Mesendoderm (in vitro differentiated cells): ENCODE measurements at regions not wholly inside any gene's neighbourhood (a gene's known extent, or its start where the extent isn't known, plus 50 kb on each side); places are given as distances from the start of the nearest gene placed in this dataset.

ENCODE experiments used
- DNase-seq: peaks from one replicate; pipeline ENCODE4 v3.0.0; 2013
- H2AK5ac ChIP-seq: 2 replicates; pipeline ENCODE4 v1.6.1; 2013; ENCODE audit warnings: low read length, inconsistent platforms
- H2BK120ac ChIP-seq: 2 replicates; pipeline ENCODE4 v1.6.1; 2013; ENCODE audit warnings: low read depth, mild to moderate bottlenecking, low read length, moderate library complexity, mixed read lengths
- H2BK15ac ChIP-seq: replicated peaks from 2 replicates; pipeline ENCODE4 v1.6.1; 2013; ENCODE audit warnings: low read depth, mild to moderate bottlenecking, moderate library complexity
- H2BK5ac ChIP-seq: 2 replicates; pipeline ENCODE4 v1.6.1; 2013; ENCODE audit warnings: low read length, inconsistent platforms
- H3K18ac ChIP-seq: 2 replicates; pipeline ENCODE4 v1.6.1; 2013; ENCODE audit warnings: mild to moderate bottlenecking, low read length, mixed read lengths
- H3K23ac ChIP-seq: one replicate; pipeline ENCODE4 v1.6.1; 2013; ENCODE audit warnings: low read length
- H3K27ac ChIP-seq: 2 replicates; pipeline ENCODE4 v1.5.1; 2013; ENCODE audit warnings: low read depth, mild to moderate bottlenecking, inconsistent platforms, low read length, moderate library complexity
- H3K27me3 ChIP-seq: 2 replicates; pipeline ENCODE4 v1.6.1; 2013; ENCODE audit warnings: low read length, control low read depth, mild to moderate bottlenecking, inconsistent platforms; ENCODE audit not compliant: insufficient read depth, poor library complexity
- H3K36me3 ChIP-seq: 2 replicates; pipeline ENCODE4 v1.6.1; 2013; ENCODE audit warnings: low read length, inconsistent platforms; ENCODE audit not compliant: control insufficient read depth, insufficient read depth
- H3K4ac ChIP-seq: one replicate; pipeline ENCODE4 v1.6.1; 2013; ENCODE audit warnings: low read depth, mild to moderate bottlenecking, low read length, moderate library complexity
- H3K4me1 ChIP-seq: 2 replicates; pipeline ENCODE4 v1.6.1; 2013; ENCODE audit warnings: low read depth, low read length, inconsistent platforms; ENCODE audit not compliant: control insufficient read depth
- H3K4me2 ChIP-seq: 2 replicates; pipeline ENCODE4 v1.6.1; 2013; ENCODE audit warnings: low read length
- H3K4me3 ChIP-seq: 2 replicates; pipeline ENCODE4 v1.5.1; 2013; ENCODE audit warnings: mild to moderate bottlenecking, low read length
- H3K56ac ChIP-seq: one replicate; pipeline ENCODE4 v1.6.1; 2013; ENCODE audit warnings: low read length
- H3K79me1 ChIP-seq: 2 replicates; pipeline ENCODE4 v1.6.1; 2013; ENCODE audit warnings: low read length, inconsistent platforms
- H3K79me2 ChIP-seq: 2 replicates; pipeline ENCODE4 v1.6.1; 2013; ENCODE audit warnings: mild to moderate bottlenecking, low read length; ENCODE audit not compliant: control insufficient read depth, insufficient read depth
- H3K9ac ChIP-seq: 2 replicates; pipeline ENCODE4 v1.6.1; 2013; ENCODE audit warnings: low read length, inconsistent platforms
- H4K5ac ChIP-seq: one replicate; pipeline ENCODE4 v1.6.1; 2013; ENCODE audit warnings: low read length
- H4K8ac ChIP-seq: one replicate; pipeline ENCODE4 v1.6.1; 2013; ENCODE audit warnings: low read depth, mild to moderate bottlenecking, control low read depth, low read length, moderate library complexity
- WGBS: extraction: QIAGEN DNeasy Blood & Tissue Kit; methylation state at CpG from one replicate; pipeline ENCODE4 v1.1.7; 2013; ENCODE audit warnings: low lambda C conversion rate, missing lambda C conversion rate; ENCODE audit not compliant: insufficient coverage; ENCODE audit errors: extremely low coverage; 5-methylcytosine and 5-hydroxymethylcytosine counted together

GRCh38 chr20:41969656-41970055, 351.5 kb upstream of the CHD6 start:
- DNase-seq, result no peak
- no peak overlapping the region for H3K4me2 ChIP-seq
- WGBS, result no CpG with 5 or more reads among the region's 6 CpGs

GRCh38 chr20:41960166-41960565, 342.0 kb upstream of the CHD6 start:
- Histone ChIP-seq H3K79me1 (no peaks in the 10 kb centered on the region), H3K18ac (no peak overlapping the region), H3K27ac (no peak overlapping the region), H3K36me3 (no peaks in the 10 kb centered on the region), H4K8ac (no peak overlapping the region), H2BK5ac (no peak overlapping the region), H3K56ac (no peak overlapping the region), H3K4me2 (no peak overlapping the region), H2BK15ac (no peak overlapping the region), H3K4ac (no peak overlapping the region), H4K5ac (no peak overlapping the region), H3K4me3 (no peak overlapping the region), H3K27me3 (no peaks in the 10 kb centered on the region), H2AK5ac (no peak overlapping the region), H3K9ac (no peak overlapping the region), H3K79me2 (no peaks in the 10 kb centered on the region), H2BK120ac (no peak overlapping the region), H3K23ac (no peak overlapping the region), H3K4me1 (no peaks in the 10 kb centered on the region)
- WGBS, result no CpG with 5 or more reads among the region's 7 CpGs
- peak; percentile 22 for DNase-seq

More at GRCh38 chr20:41969656-41970055, 351.5 kb upstream of the CHD6 start:
- no peak overlapping the region for H3K18ac ChIP-seq
- H3K27me3 ChIP-seq, result no peaks in the 10 kb centered on the region
- H3K27ac ChIP-seq, result no peak overlapping the region
- no peaks in the 10 kb centered on the region for H3K4me1 ChIP-seq
- no peak overlapping the region for H3K4me3 ChIP-seq
- no peak overlapping the region for H4K5ac ChIP-seq
- H4K8ac ChIP-seq, result no peak overlapping the region
- no peaks in the 10 kb centered on the region for H3K36me3 ChIP-seq
- no peak overlapping the region for H2BK5ac ChIP-seq
- H2BK120ac ChIP-seq, result no peak overlapping the region
- no peaks in the 10 kb centered on the region for H3K79me2 ChIP-seq
- no peak overlapping the region for H3K4ac ChIP-seq
- H2AK5ac ChIP-seq, result no peak overlapping the region
- H3K9ac ChIP-seq, result no peak overlapping the region
- peak overlapping the region; percentile 25 for H3K56ac ChIP-seq
- no peak overlapping the region for H2BK15ac ChIP-seq
- H3K79me1 ChIP-seq, result no peaks in the 10 kb centered on the region
- H3K23ac ChIP-seq, result no peak overlapping the region

- no peak for DNase-seq
These were observed 340.2 kb upstream of the CHD6 start for GRCh38 chr20:41958391-41958790.

GRCh38 chr20:41956338-41957074, 338.3 kb upstream of the CHD6 start:
- no peak overlapping the region for H3K9ac ChIP-seq
- no peak overlapping the region for H3K18ac ChIP-seq
- H2BK120ac ChIP-seq, result no peak overlapping the region
- WGBS, result no CpG with 5 or more reads among the region's 6 CpGs
- no peak overlapping the region for H2AK5ac ChIP-seq
- H3K79me1 ChIP-seq, result no peaks in the 10 kb centered on the region
- H4K8ac ChIP-seq, result no peak overlapping the region
- H3K23ac ChIP-seq, result no peak overlapping the region
- H3K4me1 ChIP-seq, result no peaks in the 10 kb centered on the region
- no peaks in the 10 kb centered on the region for H3K36me3 ChIP-seq
- H3K4me2 ChIP-seq, result no peak overlapping the region
- H3K27ac ChIP-seq, result no peak overlapping the region
- no peaks in the 10 kb centered on the region for H3K79me2 ChIP-seq
- H2BK15ac ChIP-seq, result no peak overlapping the region
- peak; percentile 67 for DNase-seq
- no peaks in the 10 kb centered on the region for H3K27me3 ChIP-seq
- no peak overlapping the region for H3K4me3 ChIP-seq
- H3K4ac ChIP-seq, result no peak overlapping the region
- no peak overlapping the region for H4K5ac ChIP-seq
- H2BK5ac ChIP-seq, result no peak overlapping the region
- no peak overlapping the region for H3K56ac ChIP-seq

More at GRCh38 chr20:41958391-41958790, 340.2 kb upstream of the CHD6 start:
- Histone ChIP-seq H4K8ac (no peak overlapping the region), H3K27ac (no peak overlapping the region), H3K27me3 (no peaks in the 10 kb centered on the region), H4K5ac (no peak overlapping the region), H2AK5ac (no peak overlapping the region), H3K4me2 (no peak overlapping the region), H3K79me2 (no peaks in the 10 kb centered on the region), H3K18ac (no peak overlapping the region), H2BK5ac (no peak overlapping the region), H2BK120ac (no peak overlapping the region), H3K9ac (no peak overlapping the region), H3K36me3 (no peaks in the 10 kb centered on the region), H2BK15ac (no peak overlapping the region), H3K56ac (no peak overlapping the region), H3K4me3 (no peak overlapping the region), H3K79me1 (no peaks in the 10 kb centered on the region), H3K23ac (no peak overlapping the region), H3K4me1 (no peaks in the 10 kb centered on the region), H3K4ac (no peak overlapping the region)
- WGBS, result no CpG with 5 or more reads among the region's 1 CpG

GRCh38 chr20:41952166-41952565, 334.0 kb upstream of the CHD6 start:
- no peak overlapping the region for H3K9ac ChIP-seq
- no peak overlapping the region for H3K4me2 ChIP-seq
- no peaks in the 10 kb centered on the region for H3K36me3 ChIP-seq
- no peaks in the 10 kb centered on the region for H3K4me1 ChIP-seq
- no peak overlapping the region for H3K18ac ChIP-seq
- no peak overlapping the region for H2BK5ac ChIP-seq
- no peak overlapping the region for H2BK120ac ChIP-seq
- H3K56ac ChIP-seq, result no peak overlapping the region
- H2AK5ac ChIP-seq, result no peak overlapping the region
- no peaks in the 10 kb centered on the region for H3K79me1 ChIP-seq
- no peak overlapping the region for H3K23ac ChIP-seq
- H3K79me2 ChIP-seq, result no peaks in the 10 kb centered on the region
- no peak for DNase-seq
- no peak overlapping the region for H2BK15ac ChIP-seq
- H3K4me3 ChIP-seq, result no peak overlapping the region
- no peak overlapping the region for H3K4ac ChIP-seq
- no peak overlapping the region for H3K27ac ChIP-seq
- H4K5ac ChIP-seq, result no peak overlapping the region
- WGBS, result no CpG with 5 or more reads among the region's 5 CpGs
- no peak overlapping the region for H4K8ac ChIP-seq
- H3K27me3 ChIP-seq, result no peaks in the 10 kb centered on the region

GRCh38 chr20:41951615-41952014, 333.4 kb upstream of the CHD6 start:
- Histone ChIP-seq H3K36me3 (no peaks in the 10 kb centered on the region), H4K8ac (no peak overlapping the region)

More at GRCh38 chr20:41951615-41952014, 333.4 kb upstream of the CHD6 start:
- no peak overlapping the region for H3K56ac ChIP-seq
- no peak overlapping the region for H3K23ac ChIP-seq
- no peak overlapping the region for H2BK5ac ChIP-seq
- no peak overlapping the region for H3K4ac ChIP-seq
- H3K4me3 ChIP-seq, result no peak overlapping the region
- DNase-seq, result no peak
- no peak overlapping the region for H3K18ac ChIP-seq
- H3K27ac ChIP-seq, result no peak overlapping the region
- no CpG with 5 or more reads among the region's 2 CpGs for WGBS
- no peak overlapping the region for H4K5ac ChIP-seq
- no peak overlapping the region for H3K9ac ChIP-seq
- no peaks in the 10 kb centered on the region for H3K4me1 ChIP-seq
- H2AK5ac ChIP-seq, result no peak overlapping the region
- H3K79me1 ChIP-seq, result no peaks in the 10 kb centered on the region
- no peaks in the 10 kb centered on the region for H3K79me2 ChIP-seq
- H2BK15ac ChIP-seq, result no peak overlapping the region
- H2BK120ac ChIP-seq, result no peak overlapping the region
- no peaks in the 10 kb centered on the region for H3K27me3 ChIP-seq
- H3K4me2 ChIP-seq, result no peak overlapping the region
